GM23248 (cell line): ENCODE measurements at regions not wholly inside any gene's neighbourhood (a gene's known extent, or its start where the extent isn't known, plus 50 kb on each side); places are given as distances from the start of the nearest gene placed in this dataset.

ENCODE experiments used
- DNase-seq: peaks from one replicate; pipeline ENCODE4 v3.0.0-alpha.2; 2015
- H2AFZ ChIP-seq: fragments of 200-600 bp; sonication (generic); 2 replicates; pipeline ENCODE4 v1.6.1; 2016; ENCODE audit warnings: antibody characterized with exemption
- H3F3A ChIP-seq: fragments of 200-600 bp; sonication (generic); 2 replicates; pipeline ENCODE4 v1.6.1; 2016; ENCODE audit warnings: mild to moderate bottlenecking, antibody characterized with exemption, mixed run types; ENCODE audit not compliant: insufficient read depth
- H3K27ac ChIP-seq: fragments of 200-600 bp; sonication (generic); 2 replicates; pipeline ENCODE4 v1.5.1; 2016; ENCODE audit warnings: mild to moderate bottlenecking
- H3K27me3 ChIP-seq: fragments of 200-600 bp; sonication (generic); replicated peaks from 2 replicates; pipeline ENCODE4 v1.6.1; 2016; ENCODE audit warnings: mild to moderate bottlenecking; ENCODE audit not compliant: insufficient read depth
- H3K36me3 ChIP-seq: fragments of 200-600 bp; sonication (generic); 2 replicates; pipeline ENCODE4 v1.6.1; 2016; ENCODE audit warnings: low read depth, mild to moderate bottlenecking
- H3K4me1 ChIP-seq: fragments of 200-600 bp; sonication (generic); 2 replicates; pipeline ENCODE4 v1.6.1; 2016; ENCODE audit warnings: mild to moderate bottlenecking; ENCODE audit not compliant: insufficient read depth
- H3K4me2 ChIP-seq: fragments of 200-600 bp; sonication (generic); one replicate; pipeline ENCODE4 v1.6.1; 2016; ENCODE audit warnings: mild to moderate bottlenecking; ENCODE audit not compliant: unreplicated experiment
- H3K4me3 ChIP-seq: fragments of 200-600 bp; sonication (generic); 2 replicates; pipeline ENCODE4 v1.5.1; 2016; ENCODE audit warnings: mild to moderate bottlenecking
- H3K79me2 ChIP-seq: fragments of 200-600 bp; sonication (generic); 2 replicates; pipeline ENCODE4 v1.6.1; 2016; ENCODE audit warnings: mild to moderate bottlenecking; ENCODE audit not compliant: insufficient read depth
- H3K9ac ChIP-seq: fragments of 200-600 bp; sonication (generic); 2 replicates; pipeline ENCODE4 v1.6.1; 2016; ENCODE audit warnings: mild to moderate bottlenecking
- H3K9me2 ChIP-seq: fragments of 200-600 bp; sonication (generic); 2 replicates; pipeline ENCODE4 v1.6.1; 2016; ENCODE audit warnings: mixed run types, mild to moderate bottlenecking, moderate library complexity; ENCODE audit not compliant: insufficient read depth
- H3K9me3 ChIP-seq: fragments of 200-600 bp; sonication (generic); one replicate; pipeline ENCODE4 v1.6.1; 2017; ENCODE audit warnings: low read depth
- H4K20me1 ChIP-seq: fragments of 200-600 bp; sonication (generic); 2 replicates; pipeline ENCODE4 v1.6.0; 2016; ENCODE audit not compliant: insufficient read depth
- EZH2 ChIP-seq: fragments of 200-600 bp; sonication (generic); IDR thresholded peaks from 2 replicates; pipeline ENCODE4 v1.6.1; 2018; ENCODE audit warnings: antibody characterized with exemption, mild to moderate bottlenecking; ENCODE audit not compliant: insufficient read depth, poor library complexity, severe bottlenecking
- EZH2phosphoT487 ChIP-seq: fragments of 200-600 bp; sonication (generic); IDR thresholded peaks from 2 replicates; pipeline ENCODE4 v1.6.1; 2018; ENCODE audit warnings: antibody characterized with exemption, moderate library complexity, mild to moderate bottlenecking, low read depth; ENCODE audit not compliant: insufficient read depth
- WGBS, 2 experiments: methylation state at CpG; one replicate each; pipeline ENCODE4 v1.1.6; 2015 to 2017; ENCODE audit warnings: low lambda C conversion rate in 2 of 2, low coverage in 1 of 2; ENCODE audit errors: missing lambda C conversion rate in 2 of 2; 5-methylcytosine and 5-hydroxymethylcytosine counted together
- in situ Hi-C: fragments of 300-500 bp; cut with MboI; formaldehyde crosslinking; loops from 2 replicates; pipeline ENCODE4 v1.15.0; 2020

GRCh38 chr4:100762738-100763137, 244.9 kb upstream of the EMCN start:
- TF ChIP-seq EZH2phosphoT487 = no peak
- no peak for TF ChIP-seq EZH2
- H3K4me1 ChIP-seq = no peaks in the 10 kb centered on the region

GRCh38 chr4:100754751-100755150, 236.9 kb upstream of the EMCN start:
- no peak for DNase-seq
- Histone ChIP-seq H2AFZ (no peak overlapping the region), H3K4me1 (no peaks in the 10 kb centered on the region), H3K9ac (no peak overlapping the region), H3K4me2 (no peak overlapping the region), H3K4me3 (no peak overlapping the region), H3K79me2 (no peaks in the 10 kb centered on the region), H3K36me3 (no peaks in the 10 kb centered on the region), H3K27ac (no peak overlapping the region), H4K20me1 (no peaks in the 10 kb centered on the region), H3K9me2 (no peaks in the 10 kb centered on the region; the same call in 1 of the 2 replicates), H3K27me3 (no peaks in the 10 kb centered on the region), H3K9me3 (no peaks in the 10 kb centered on the region), H3F3A (no peaks in the 10 kb centered on the region)
- 54 to 81% methylated on average over 1 of the region's 1 CpG for WGBS, 2 experiments
- in situ Hi-C loops = no loop called here
- no peak for TF ChIP-seq EZH2

More at GRCh38 chr4:100762738-100763137, 244.9 kb upstream of the EMCN start:
- Histone ChIP-seq H3K9ac (no peak overlapping the region), H3K4me2 (no peak overlapping the region), H2AFZ (no peak overlapping the region), H3K9me2 (no peaks in the 10 kb centered on the region), H3K9me3 (no peaks in the 10 kb centered on the region), H3K36me3 (no peaks in the 10 kb centered on the region), H4K20me1 (no peaks in the 10 kb centered on the region), H3K27ac (no peak overlapping the region), H3K79me2 (no peaks in the 10 kb centered on the region), H3F3A (no peaks in the 10 kb centered on the region), H3K27me3 (no peaks in the 10 kb centered on the region), H3K4me3 (no peak overlapping the region)
- no peak for DNase-seq
- WGBS, 2 experiments = 33 to 52% methylated on average over 1 of the region's 1 CpG
- in situ Hi-C loops = no loop called here

- in situ Hi-C loops = loop anchor here (25.0 kb wide), 1 partner anchor 634 kb away; no protein-coding TSS in a partner anchor
Measured at GRCh38 chr4:100746141-100746739, 228.4 kb upstream of the EMCN start.

GRCh38 chr4:100742045-100742444, 224.2 kb upstream of the EMCN start:
- in situ Hi-C loops = loop anchor here (25.0 kb wide), 1 partner anchor 630 kb away; no protein-coding TSS in a partner anchor
- TF ChIP-seq EZH2phosphoT487 = no peak
- TF ChIP-seq EZH2 = no peak
- Histone ChIP-seq H3F3A (peaks cover 18% of the 10 kb centered on the region), H2AFZ (no peak overlapping the region), H3K79me2 (no peaks in the 10 kb centered on the region), H3K27ac (no peak overlapping the region), H3K4me3 (no peak overlapping the region), H3K4me2 (no peak overlapping the region), H3K36me3 (no peaks in the 10 kb centered on the region), H3K27me3 (no peaks in the 10 kb centered on the region), H3K9ac (no peak overlapping the region), H3K9me2 (no peaks in the 10 kb centered on the region), H3K4me1 (peaks cover 18% of the 10 kb centered on the region), H4K20me1 (no peaks in the 10 kb centered on the region), H3K9me3 (no peaks in the 10 kb centered on the region)
- WGBS, 2 experiments = 21 to 23% methylated on average over 4 of the region's 4 CpGs
- peak; percentile 67 for DNase-seq

More at GRCh38 chr4:100746141-100746739, 228.4 kb upstream of the EMCN start:
- Histone ChIP-seq H3K4me2 (no peak overlapping the region), H3K9ac (no peak overlapping the region), H3K9me2 (no peaks in the 10 kb centered on the region; the same call in 1 of the 2 replicates), H3K79me2 (no peaks in the 10 kb centered on the region), H3K4me3 (no peak overlapping the region), H3K4me1 (no peaks in the 10 kb centered on the region), H3K36me3 (no peaks in the 10 kb centered on the region), H3F3A (no peaks in the 10 kb centered on the region), H3K9me3 (no peaks in the 10 kb centered on the region), H2AFZ (no peak overlapping the region), H3K27me3 (no peaks in the 10 kb centered on the region), H3K27ac (no peak overlapping the region), H4K20me1 (no peaks in the 10 kb centered on the region)
- no peak for TF ChIP-seq EZH2phosphoT487
- TF ChIP-seq EZH2 = no peak
- DNase-seq = no peak

GRCh38 chr4:100739426-100739825, 221.6 kb upstream of the EMCN start:
- TF ChIP-seq EZH2 (no peak), EZH2phosphoT487 (no peak)
- H3K79me2 ChIP-seq = no peaks in the 10 kb centered on the region
- no peak overlapping the region for H2AFZ ChIP-seq
- H3K9me2 ChIP-seq = no peaks in the 10 kb centered on the region
- in situ Hi-C loops = loop anchor here (25.0 kb wide), 1 partner anchor 627 kb away; no protein-coding TSS in a partner anchor
- no peaks in the 10 kb centered on the region for H4K20me1 ChIP-seq
- H3K27me3 ChIP-seq = no peaks in the 10 kb centered on the region
- no peak overlapping the region for H3K4me3 ChIP-seq
- H3F3A ChIP-seq = peaks cover 29% of the 10 kb centered on the region
- DNase-seq = no peak
- H3K9me3 ChIP-seq = no peaks in the 10 kb centered on the region
- no peak overlapping the region for H3K27ac ChIP-seq
- no peak overlapping the region for H3K4me2 ChIP-seq
- H3K36me3 ChIP-seq = no peaks in the 10 kb centered on the region
- H3K9ac ChIP-seq = no peak overlapping the region
- H3K4me1 ChIP-seq = peaks cover 27% of the 10 kb centered on the region
- WGBS, 2 experiments = 80 to 91% methylated on average over 2 of the region's 2 CpGs
